ENCODE measurements at regions not wholly inside any gene's neighbourhood (a gene's known extent, or its start where the extent isn't known, plus 50 kb on each side); places are given as distances from the start of the nearest gene placed in this dataset.

DNA sequence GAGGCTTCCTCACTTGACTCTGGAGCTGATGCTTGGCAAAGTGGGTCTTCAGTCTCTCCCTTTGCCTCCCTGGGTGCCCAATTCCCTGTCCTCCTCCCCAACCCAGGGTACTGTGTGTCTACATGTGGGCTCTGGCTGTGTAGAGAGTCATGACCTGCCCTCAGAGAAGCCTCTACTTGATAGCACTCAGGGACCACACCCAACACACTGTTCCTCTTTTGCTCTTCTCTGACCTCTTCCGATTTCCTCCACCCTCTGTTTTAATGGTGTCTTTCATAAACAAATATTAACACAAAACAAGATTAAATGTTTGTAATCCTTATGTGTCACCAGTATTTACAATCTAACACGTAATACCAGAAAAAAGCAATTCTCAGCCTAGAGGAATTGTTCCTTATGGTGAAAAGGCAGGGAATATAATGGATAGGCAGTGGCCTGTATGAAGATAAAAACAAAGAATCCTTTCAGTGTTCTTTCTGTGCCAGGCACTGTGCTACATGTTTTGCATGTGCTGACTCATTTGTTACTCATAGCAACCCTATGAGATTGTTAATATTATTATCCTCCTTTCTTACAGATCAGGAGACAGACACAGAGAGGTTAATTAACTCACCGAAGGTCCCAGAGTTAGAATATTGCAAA is 58.2 kb downstream of the HSD3B1 start:
- FAIRE-seq (no peak), DNase-seq (ENCODE audit: low read depth) (peak; percentile 50)
- Histone ChIP-seq H3K4me3 (ENCODE audit: low read depth, low read length) (no peak overlapping the region), H3K36me3 (ENCODE audit: control insufficient read depth, insufficient read depth, low read length) (no peaks in the 10 kb centered on the region), H3K27me3 (ENCODE audit: control insufficient read depth, insufficient read depth, low read length) (no peaks in the 10 kb centered on the region)
- TF ChIP-seq, protein P1, sequence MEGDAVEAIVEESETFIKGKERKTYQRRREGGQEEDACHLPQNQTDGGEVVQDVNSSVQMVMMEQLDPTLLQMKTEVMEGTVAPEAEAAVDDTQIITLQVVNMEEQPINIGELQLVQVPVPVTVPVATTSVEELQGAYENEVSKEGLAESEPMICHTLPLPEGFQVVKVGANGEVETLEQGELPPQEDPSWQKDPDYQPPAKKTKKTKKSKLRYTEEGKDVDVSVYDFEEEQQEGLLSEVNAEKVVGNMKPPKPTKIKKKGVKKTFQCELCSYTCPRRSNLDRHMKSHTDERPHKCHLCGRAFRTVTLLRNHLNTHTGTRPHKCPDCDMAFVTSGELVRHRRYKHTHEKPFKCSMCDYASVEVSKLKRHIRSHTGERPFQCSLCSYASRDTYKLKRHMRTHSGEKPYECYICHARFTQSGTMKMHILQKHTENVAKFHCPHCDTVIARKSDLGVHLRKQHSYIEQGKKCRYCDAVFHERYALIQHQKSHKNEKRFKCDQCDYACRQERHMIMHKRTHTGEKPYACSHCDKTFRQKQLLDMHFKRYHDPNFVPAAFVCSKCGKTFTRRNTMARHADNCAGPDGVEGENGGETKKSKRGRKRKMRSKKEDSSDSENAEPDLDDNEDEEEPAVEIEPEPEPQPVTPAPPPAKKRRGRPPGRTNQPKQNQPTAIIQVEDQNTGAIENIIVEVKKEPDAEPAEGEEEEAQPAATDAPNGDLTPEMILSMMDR (IDR thresholded peaks at IDR 0.05; ENCODE audit: insufficient read depth, low read length, severe bottlenecking) = no peak

DNA sequence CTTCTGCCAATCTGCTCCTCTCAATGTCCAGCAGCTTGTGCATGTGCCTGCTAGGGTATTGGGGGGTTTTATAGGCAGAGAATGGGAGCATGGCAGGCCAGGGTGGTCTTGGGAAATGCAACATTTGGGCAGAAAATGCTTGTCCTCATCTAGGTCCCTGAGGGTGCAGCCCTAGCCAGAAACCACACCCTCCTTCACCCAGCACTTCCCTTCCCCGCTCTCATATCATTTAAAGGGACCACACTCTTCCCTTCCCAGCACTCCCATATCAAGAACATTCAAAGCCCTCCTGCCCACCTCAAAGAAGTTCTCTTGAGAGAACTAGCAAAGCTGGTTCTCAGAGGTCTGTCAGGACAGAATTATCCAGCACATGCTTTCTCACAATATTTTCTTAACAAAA is 62.1 kb downstream of the HSD3B1 start:
- no peaks in the 10 kb centered on the region for H3K27me3 ChIP-seq (ENCODE audit: control insufficient read depth, insufficient read depth, low read length)
- H3K4me3 ChIP-seq (ENCODE audit: low read depth, low read length) = no peak overlapping the region
- DNase-seq (ENCODE audit: low read depth) (no peak), FAIRE-seq (no peak)
- no peaks in the 10 kb centered on the region for H3K36me3 ChIP-seq (ENCODE audit: control insufficient read depth, insufficient read depth, low read length)
- TF ChIP-seq, protein P1 (IDR thresholded peaks at IDR 0.05; ENCODE audit: insufficient read depth, low read length, severe bottlenecking) = no peak

Data from bronchial epithelial cell (primary cell).